Mesenchymal stem cell (in vitro differentiated cells and primary cell): ENCODE measurements at regions not wholly inside any gene's neighbourhood (a gene's known extent, or its start where the extent isn't known, plus 50 kb on each side); places are given as distances from the start of the nearest gene placed in this dataset.

ENCODE experiments used
- DNase-seq: peaks from one replicate; pipeline ENCODE4 v3.0.0-alpha.2; 2013
- H2AFZ ChIP-seq: one replicate; pipeline ENCODE4 v1.6.1; 2013; ENCODE audit warnings: low read depth, mild to moderate bottlenecking, control low read depth, inconsistent platforms, low read length, moderate library complexity
- H2AK5ac ChIP-seq: 2 replicates; pipeline ENCODE4 v1.6.1; 2013; ENCODE audit warnings: low read length, moderate library complexity, mild to moderate bottlenecking, inconsistent platforms; ENCODE audit not compliant: severe bottlenecking
- H2BK120ac ChIP-seq: one replicate; pipeline ENCODE4 v1.6.1; 2013; ENCODE audit warnings: low read depth, mild to moderate bottlenecking, inconsistent platforms, low read length, moderate library complexity
- H2BK12ac ChIP-seq, 2 experiments: one replicate each; pipeline ENCODE4 v1.6.1; 2013; ENCODE audit warnings: inconsistent platforms in 2 of 2, low read length in 2 of 2, mild to moderate bottlenecking in 2 of 2, moderate library complexity in 2 of 2, control low read depth in 1 of 2
- H2BK15ac ChIP-seq: one replicate; pipeline ENCODE4 v1.6.1; 2013; ENCODE audit warnings: mild to moderate bottlenecking, low read depth, inconsistent platforms; ENCODE audit not compliant: poor library complexity, severe bottlenecking
- H2BK5ac ChIP-seq: 2 replicates; pipeline ENCODE4 v1.6.1; 2013; ENCODE audit warnings: low read depth, mild to moderate bottlenecking, low read length, control low read depth, inconsistent platforms; ENCODE audit not compliant: poor library complexity, severe bottlenecking
- H3K14ac ChIP-seq, 2 experiments: one replicate each; pipeline ENCODE4 v1.6.1; 2013; ENCODE audit warnings: inconsistent platforms in 2 of 2, low read length in 2 of 2, control low read depth in 1 of 2, mild to moderate bottlenecking in 1 of 2, moderate library complexity in 1 of 2
- H3K18ac ChIP-seq, 2 experiments: one replicate each; pipeline ENCODE4 v1.6.1; 2013; ENCODE audit warnings: inconsistent platforms in 2 of 2, low read length in 2 of 2, control low read depth in 1 of 2, low read depth in 1 of 2, mild to moderate bottlenecking in 1 of 2
- H3K23ac ChIP-seq, 2 experiments: one replicate each; pipeline ENCODE4 v1.6.1; 2013; ENCODE audit warnings: inconsistent platforms in 2 of 2, low read length in 2 of 2, mild to moderate bottlenecking in 2 of 2, moderate library complexity in 2 of 2, control low read depth in 1 of 2
- H3K27ac ChIP-seq: 2 replicates; pipeline ENCODE4 v1.5.1; 2013; ENCODE audit warnings: mild to moderate bottlenecking, moderate library complexity, low read length, control low read depth, inconsistent platforms; ENCODE audit not compliant: poor library complexity, severe bottlenecking
- H3K27me3 ChIP-seq, 2 experiments: 2 replicates each; pipeline versions ENCODE4 v1.6.1 to v1.7.0; 2013; ENCODE audit warnings: low read length in 2 of 2, mild to moderate bottlenecking in 2 of 2, moderate library complexity in 2 of 2, control low read depth in 1 of 2, inconsistent platforms in 1 of 2; ENCODE audit not compliant: control insufficient read depth in 1 of 2, insufficient read depth in 1 of 2
- H3K36me3 ChIP-seq, 2 experiments: 2 replicates each; pipeline versions ENCODE4 v1.6.1 to v1.7.0; 2013; ENCODE audit warnings: low read length in 2 of 2, control low read depth in 1 of 2, inconsistent platforms in 1 of 2, low read depth in 1 of 2, mild to moderate bottlenecking in 1 of 2; ENCODE audit not compliant: insufficient read depth in 2 of 2, control insufficient read depth in 1 of 2
- H3K4ac ChIP-seq, 2 experiments: one replicate each; pipeline ENCODE4 v1.6.1; 2013; ENCODE audit warnings: inconsistent platforms in 2 of 2, low read length in 2 of 2, mild to moderate bottlenecking in 2 of 2, moderate library complexity in 2 of 2, control low read depth in 1 of 2, low read depth in 1 of 2
- H3K4me1 ChIP-seq: 2 replicates; pipeline ENCODE4 v1.6.1; 2013; ENCODE audit warnings: low read depth, low read length, control low read depth; ENCODE audit not compliant: control insufficient read depth, insufficient read depth
- H3K4me2 ChIP-seq: 2 replicates; pipeline ENCODE4 v1.6.1; 2013; ENCODE audit warnings: low read length, mild to moderate bottlenecking, inconsistent platforms; ENCODE audit not compliant: poor library complexity, severe bottlenecking
- H3K4me3 ChIP-seq, 2 experiments: 2 replicates each; pipeline versions ENCODE4 v1.5.1 to v1.7.0; 2013; ENCODE audit warnings: low read length in 2 of 2, mild to moderate bottlenecking in 2 of 2, control low read depth in 1 of 2, low read depth in 1 of 2; ENCODE audit not compliant: insufficient read depth in 1 of 2
- H3K79me1 ChIP-seq: replicated peaks from 2 replicates; pipeline ENCODE4 v1.6.1; 2013; ENCODE audit warnings: mild to moderate bottlenecking, control low read depth, low read length, inconsistent platforms; ENCODE audit not compliant: poor library complexity, severe bottlenecking
- H3K9ac ChIP-seq: 2 replicates; pipeline ENCODE4 v1.7.0; 2013; ENCODE audit warnings: mild to moderate bottlenecking, low read length, moderate library complexity
- H3K9me3 ChIP-seq: 2 replicates; pipeline ENCODE4 v1.7.0; 2013; ENCODE audit warnings: mild to moderate bottlenecking, low read length; ENCODE audit not compliant: control insufficient read depth
- H4K8ac ChIP-seq: one replicate; pipeline ENCODE4 v1.6.1; 2013; ENCODE audit warnings: inconsistent platforms, mild to moderate bottlenecking, low read length, moderate library complexity
- H4K91ac ChIP-seq: one replicate; pipeline ENCODE4 v1.6.1; 2013; ENCODE audit warnings: mild to moderate bottlenecking, low read length, inconsistent platforms
- WGBS: methylation state at CpG from one replicate; pipeline ENCODE4 v1.1.7; 2013; ENCODE audit warnings: mixed read lengths; 5-methylcytosine and 5-hydroxymethylcytosine counted together

- Histone ChIP-seq H4K8ac (no peak overlapping the region), H2BK120ac (no peak overlapping the region), H2AK5ac (no peak overlapping the region), H3K27ac (no peak overlapping the region), H3K9ac (no peak overlapping the region), H2AFZ (no peak overlapping the region), H2BK12ac (no peak overlapping the region), H3K9me3 (no peaks in the 10 kb centered on the region), H3K23ac (no peak overlapping the region), H2BK15ac (no peak overlapping the region), H3K4ac (no peak overlapping the region), H3K79me1 (no peaks in the 10 kb centered on the region), H2BK5ac (no peak overlapping the region), H3K4me2 (no peak overlapping the region), H3K4me3 (no peak overlapping the region), H3K18ac (no peak overlapping the region), H3K36me3 (no peaks in the 10 kb centered on the region), H3K4me1 (no peaks in the 10 kb centered on the region), H3K14ac (no peak overlapping the region), H4K91ac (no peak overlapping the region), H3K27me3 (no peaks in the 10 kb centered on the region)
- no peak for DNase-seq
- WGBS = 67% methylated on average over 1 of the region's 1 CpG
These were observed 1003.2 kb downstream of the C4orf33 start for GRCh38 chr4:130099105-130099504.

DNA sequence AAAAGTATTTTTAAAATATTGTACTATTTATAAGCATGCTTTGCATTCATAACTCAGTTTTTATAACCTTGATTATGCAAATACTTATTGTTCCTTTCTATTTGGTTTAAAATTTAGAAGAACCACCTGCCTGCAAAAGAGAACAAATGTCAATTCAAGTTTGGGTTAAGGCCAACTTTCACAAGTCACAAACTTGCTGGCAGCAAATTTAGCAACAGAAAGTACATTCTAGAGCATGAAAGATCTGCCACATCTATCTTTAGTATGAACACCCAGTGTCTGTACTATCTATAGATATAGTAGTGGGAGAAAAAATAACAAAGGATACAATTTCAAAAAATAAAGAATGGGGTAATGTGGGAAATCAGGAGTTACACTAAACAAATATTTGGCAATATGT is 1014.2 kb downstream of the C4orf33 start:
- Histone ChIP-seq H3K36me3 (no peaks in the 10 kb centered on the region), H2BK12ac (no peak overlapping the region), H3K4me2 (no peak overlapping the region), H3K79me1 (no peaks in the 10 kb centered on the region), H2AK5ac (no peak overlapping the region), H4K8ac (no peak overlapping the region), H3K27ac (no peak overlapping the region), H3K27me3 (no peaks in the 10 kb centered on the region), H3K18ac (no peak overlapping the region), H3K9me3 (no peaks in the 10 kb centered on the region), H2BK120ac (no peak overlapping the region), H4K91ac (no peak overlapping the region), H3K14ac (no peak overlapping the region), H3K9ac (no peak overlapping the region), H2AFZ (no peak overlapping the region), H3K23ac (no peak overlapping the region), H3K4me3 (no peak overlapping the region), H2BK5ac (no peak overlapping the region), H3K4ac (no peak overlapping the region), H2BK15ac (no peak overlapping the region), H3K4me1 (no peaks in the 10 kb centered on the region)
- DNase-seq = no peak

GRCh38 chr4:130110770-130111169 is 1014.8 kb downstream of the C4orf33 start:
- H4K91ac ChIP-seq = no peak overlapping the region
- no peak for DNase-seq
- no peak overlapping the region for H2AFZ ChIP-seq
- H3K4me3 ChIP-seq = no peak overlapping the region
- 75% methylated on average over 1 of the region's 1 CpG for WGBS
- no peak overlapping the region for H3K23ac ChIP-seq
- no peak overlapping the region for H4K8ac ChIP-seq
- no peak overlapping the region for H2AK5ac ChIP-seq
- H3K4ac ChIP-seq = no peak overlapping the region
- H2BK15ac ChIP-seq = no peak overlapping the region
- H3K9me3 ChIP-seq = no peaks in the 10 kb centered on the region
- H3K4me1 ChIP-seq = no peaks in the 10 kb centered on the region
- H2BK5ac ChIP-seq = no peak overlapping the region
- no peak overlapping the region for H2BK12ac ChIP-seq
- no peak overlapping the region for H3K4me2 ChIP-seq
- no peak overlapping the region for H3K18ac ChIP-seq
- no peak overlapping the region for H3K14ac ChIP-seq
- no peak overlapping the region for H3K27ac ChIP-seq
- H3K36me3 ChIP-seq = no peaks in the 10 kb centered on the region
- no peaks in the 10 kb centered on the region for H3K79me1 ChIP-seq
- H2BK120ac ChIP-seq = no peak overlapping the region
- no peaks in the 10 kb centered on the region for H3K27me3 ChIP-seq
- no peak overlapping the region for H3K9ac ChIP-seq

DNA sequence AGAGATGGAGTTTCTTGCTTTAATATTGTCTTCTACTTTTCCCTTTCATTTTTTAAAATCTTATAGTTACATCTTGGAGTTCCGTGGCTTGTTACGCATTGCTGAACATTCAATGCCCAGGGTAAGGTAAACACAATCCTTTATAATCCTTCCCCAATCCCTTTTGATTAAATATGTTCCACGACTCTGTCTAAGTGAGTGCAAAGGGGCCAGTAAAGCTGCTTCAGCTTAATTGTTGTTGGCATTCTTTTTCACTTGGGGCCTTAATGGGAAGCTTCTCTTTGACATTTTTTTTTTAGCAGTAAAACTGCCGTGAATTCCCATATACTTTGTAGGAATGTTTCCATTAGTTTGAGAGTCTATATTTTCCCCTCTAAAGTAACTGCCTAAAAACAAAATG is 1028.1 kb downstream of the C4orf33 start:
- H3K14ac ChIP-seq = no peak overlapping the region
- no peaks in the 10 kb centered on the region for H3K27me3 ChIP-seq
- no peaks in the 10 kb centered on the region for H3K9me3 ChIP-seq
- H3K79me1 ChIP-seq = no peaks in the 10 kb centered on the region
- no peak overlapping the region for H2BK5ac ChIP-seq
- no peak overlapping the region for H2BK12ac ChIP-seq
- no peaks in the 10 kb centered on the region for H3K4me1 ChIP-seq
- no peak overlapping the region for H2BK120ac ChIP-seq
- no peak overlapping the region for H3K27ac ChIP-seq
- no peak overlapping the region for H2BK15ac ChIP-seq
- H2AK5ac ChIP-seq = no peak overlapping the region
- H3K23ac ChIP-seq = no peak overlapping the region
- H3K4ac ChIP-seq = no peak overlapping the region
- H3K4me3 ChIP-seq = no peak overlapping the region
- no peak overlapping the region for H2AFZ ChIP-seq
- whole genome bisulfite sequencing = 58% methylated on average over 3 of the region's 4 CpGs
- no peak overlapping the region for H4K91ac ChIP-seq
- no peak overlapping the region for H3K4me2 ChIP-seq
- H3K9ac ChIP-seq = no peak overlapping the region
- H3K18ac ChIP-seq = no peak overlapping the region
- DNase-seq = no peak
- no peak overlapping the region for H4K8ac ChIP-seq
- no peaks in the 10 kb centered on the region for H3K36me3 ChIP-seq
